ENCODE measurements at regions not wholly inside any gene's neighbourhood (a gene's known extent, or its start where the extent isn't known, plus 50 kb on each side); places are given as distances from the start of the nearest gene placed in this dataset.

- DNase-seq (ENCODE audit: low read depth), result no peak
- no peak for TF ChIP-seq CTCF (conservative IDR thresholded peaks at IDR 0.05; ENCODE audit: low read length)
Measured at GRCh38 chr2:15816674-15817406, 123.5 kb upstream of the MYCN start.

GRCh38 chr2:15817748-15818147 is 122.6 kb upstream of the MYCN start:
- H3K4me3 ChIP-seq (ENCODE audit: low read length), result no peak overlapping the region
- no peak for TF ChIP-seq CTCF (conservative IDR thresholded peaks at IDR 0.05; ENCODE audit: low read length)
- DNase-seq (ENCODE audit: low read depth), result no peak

More at GRCh38 chr2:15816674-15817406, 123.5 kb upstream of the MYCN start:
- H3K4me3 ChIP-seq (ENCODE audit: low read length), result no peak overlapping the region

GRCh38 chr2:15818318-15818753 is 122.0 kb upstream of the MYCN start:
- H3K4me3 ChIP-seq (ENCODE audit: low read length), result no peak overlapping the region
- no peak for TF ChIP-seq CTCF (conservative IDR thresholded peaks at IDR 0.05; ENCODE audit: low read length)
- DNase-seq (ENCODE audit: low read depth), result no peak

- DNase-seq (ENCODE audit: low read depth), result no peak
- no peak for TF ChIP-seq CTCF (conservative IDR thresholded peaks at IDR 0.05; ENCODE audit: low read length)
- no peak overlapping the region for H3K4me3 ChIP-seq (ENCODE audit: low read length)
Measured at GRCh38 chr2:15818881-15819280, 121.5 kb upstream of the MYCN start.

- no peak for DNase-seq (ENCODE audit: low read depth)
- no peak for TF ChIP-seq CTCF (conservative IDR thresholded peaks at IDR 0.05; ENCODE audit: low read length)
- H3K4me3 ChIP-seq (ENCODE audit: low read length), result no peak overlapping the region
Measured at GRCh38 chr2:15819562-15820256, 120.6 kb upstream of the MYCN start.

GRCh38 chr2:15820257-15820566 is 120.1 kb upstream of the MYCN start:
- no peak for TF ChIP-seq CTCF (conservative IDR thresholded peaks at IDR 0.05; ENCODE audit: low read length)
- DNase-seq (ENCODE audit: low read depth), result no peak
- H3K4me3 ChIP-seq (ENCODE audit: low read length), result no peak overlapping the region

- DNase-seq (ENCODE audit: low read depth), result no peak
- TF ChIP-seq CTCF (conservative IDR thresholded peaks at IDR 0.05; ENCODE audit: low read length), result no peak
- no peak overlapping the region for H3K4me3 ChIP-seq (ENCODE audit: low read length)
Measured at GRCh38 chr2:15820927-15821326, 119.4 kb upstream of the MYCN start.

All from AG10803 (cell line).